ENCODE measurements at regions not wholly inside any gene's neighbourhood (a gene's known extent, or its start where the extent isn't known, plus 50 kb on each side); places are given as distances from the start of the nearest gene placed in this dataset.
"Not testable (repeated sequence)": the region's sequence is repeated elsewhere in the genome, so short reads cannot be mapped to it uniquely, and the experiment has no call there.

- H3K27me3 Mint-ChIP-seq: peaks cover 2% of the 10 kb centered on the region
- H3K4me3 Mint-ChIP-seq: no peak overlapping the region
- no peak overlapping the region for H3K27ac Mint-ChIP-seq
- H3K4me1 Mint-ChIP-seq: peaks cover 2% of the 10 kb centered on the region
- peaks cover 5% of the 10 kb centered on the region for H3K36me3 Mint-ChIP-seq (ENCODE audit: low read depth)
- ATAC-seq: no peak
- H3K9me3 Mint-ChIP-seq: peaks cover 27% of the 10 kb centered on the region
- DNase-seq: no peak
Measured at GRCh38 chr19:20357921-20358320, 190.9 kb downstream of the ZNF486 start.

GRCh38 chr19:20351244-20351643 is 184.2 kb downstream of the ZNF486 start:
- Mint-ChIP-seq H3K4me1 (no peaks in the 10 kb centered on the region), H3K9me3 (peaks cover 4% of the 10 kb centered on the region), H3K27ac (no peak overlapping the region), H3K27me3 (no peaks in the 10 kb centered on the region), H3K36me3 (ENCODE audit: low read depth) (peaks cover 2% of the 10 kb centered on the region), H3K4me3 (no peak overlapping the region)
- no peak for DNase-seq
- ATAC-seq: no peak

- no peaks in the 10 kb centered on the region for H3K9me3 Mint-ChIP-seq
- H3K4me1 Mint-ChIP-seq: no peaks in the 10 kb centered on the region
- DNase-seq (no peak), ATAC-seq (no peak)
- no peaks in the 10 kb centered on the region for H3K36me3 Mint-ChIP-seq (ENCODE audit: low read depth)
- no peaks in the 10 kb centered on the region for H3K27me3 Mint-ChIP-seq
- no peak overlapping the region for H3K27ac Mint-ChIP-seq
- H3K4me3 Mint-ChIP-seq: no peak overlapping the region
Measured at GRCh38 chr19:20349206-20349605, 182.2 kb downstream of the ZNF486 start.

GRCh38 chr19:20339444-20339843 is 172.4 kb downstream of the ZNF486 start:
- Mint-ChIP-seq H3K36me3 (ENCODE audit: low read depth) (no peaks in the 10 kb centered on the region), H3K4me1 (no peaks in the 10 kb centered on the region), H3K27me3 (peaks cover 5% of the 10 kb centered on the region), H3K4me3 (no peak overlapping the region), H3K9me3 (peaks cover 13% of the 10 kb centered on the region), H3K27ac (no peak overlapping the region)
- DNase-seq (no peak), ATAC-seq (no peak)

- Mint-ChIP-seq H3K27ac (no peak overlapping the region), H3K36me3 (ENCODE audit: low read depth) (no peaks in the 10 kb centered on the region), H3K9me3 (peaks cover 13% of the 10 kb centered on the region), H3K27me3 (peaks cover 4% of the 10 kb centered on the region), H3K4me3 (no peak overlapping the region), H3K4me1 (no peaks in the 10 kb centered on the region)
- ATAC-seq (no peak), DNase-seq (no peak)
Measured at GRCh38 chr19:20334760-20335159, 167.7 kb downstream of the ZNF486 start.

- DNase-seq (no peak), ATAC-seq (no peak)
- Mint-ChIP-seq H3K4me1 (no peaks in the 10 kb centered on the region), H3K9me3 (peaks cover 13% of the 10 kb centered on the region), H3K36me3 (ENCODE audit: low read depth) (no peaks in the 10 kb centered on the region), H3K4me3 (no peak overlapping the region), H3K27ac (no peak overlapping the region), H3K27me3 (peaks cover 4% of the 10 kb centered on the region)
Measured at GRCh38 chr19:20333508-20333907, 166.5 kb downstream of the ZNF486 start.

- Mint-ChIP-seq H3K9me3 (peaks cover 6% of the 10 kb centered on the region), H3K36me3 (ENCODE audit: low read depth) (no peaks in the 10 kb centered on the region), H3K4me3 (no peak overlapping the region), H3K4me1 (no peaks in the 10 kb centered on the region), H3K27ac (no peak overlapping the region), H3K27me3 (no peaks in the 10 kb centered on the region)
- DNase-seq (no peak), ATAC-seq (peak; percentile 20)
Measured at GRCh38 chr19:20325151-20325550, 158.1 kb downstream of the ZNF486 start.

- DNase-seq (no peak), ATAC-seq (no peak)
- H3K27ac Mint-ChIP-seq: no peak overlapping the region
- no peaks in the 10 kb centered on the region for H3K27me3 Mint-ChIP-seq
- no peak overlapping the region for H3K4me3 Mint-ChIP-seq
- no peaks in the 10 kb centered on the region for H3K4me1 Mint-ChIP-seq
- H3K36me3 Mint-ChIP-seq (ENCODE audit: low read depth): no peaks in the 10 kb centered on the region
- H3K9me3 Mint-ChIP-seq: peaks cover 6% of the 10 kb centered on the region
Measured at GRCh38 chr19:20321139-20321763, 154.2 kb downstream of the ZNF486 start.

- Mint-ChIP-seq H3K36me3 (ENCODE audit: low read depth) (no peaks in the 10 kb centered on the region), H3K27ac (no peak overlapping the region), H3K4me1 (no peaks in the 10 kb centered on the region), H3K27me3 (no peaks in the 10 kb centered on the region), H3K9me3 (peaks cover 6% of the 10 kb centered on the region), H3K4me3 (no peak overlapping the region)
- ATAC-seq (no peak), DNase-seq (no peak)
Measured at GRCh38 chr19:20320191-20320590, 153.2 kb downstream of the ZNF486 start.

- peaks cover 6% of the 10 kb centered on the region for H3K9me3 Mint-ChIP-seq
- no peaks in the 10 kb centered on the region for H3K4me1 Mint-ChIP-seq
- no peak overlapping the region for H3K27ac Mint-ChIP-seq
- ATAC-seq: no peak
- no peaks in the 10 kb centered on the region for H3K36me3 Mint-ChIP-seq (ENCODE audit: low read depth)
- no peak for DNase-seq
- no peak overlapping the region for H3K4me3 Mint-ChIP-seq
- no peaks in the 10 kb centered on the region for H3K27me3 Mint-ChIP-seq
Measured at GRCh38 chr19:20318616-20319015, 151.6 kb downstream of the ZNF486 start.

- no peak overlapping the region for H3K27ac Mint-ChIP-seq
- no peaks in the 10 kb centered on the region for H3K9me3 Mint-ChIP-seq
- no peaks in the 10 kb centered on the region for H3K4me1 Mint-ChIP-seq
- no peak overlapping the region for H3K4me3 Mint-ChIP-seq
- no peaks in the 10 kb centered on the region for H3K36me3 Mint-ChIP-seq (ENCODE audit: low read depth)
- no peak for ATAC-seq
- H3K27me3 Mint-ChIP-seq: no peaks in the 10 kb centered on the region
- DNase-seq: no peak
Measured at GRCh38 chr19:20315543-20315942, 148.5 kb downstream of the ZNF486 start.

- DNase-seq: no peak
- Mint-ChIP-seq H3K4me3 (no peak overlapping the region), H3K9me3 (peaks cover 4% of the 10 kb centered on the region), H3K4me1 (no peaks in the 10 kb centered on the region), H3K27ac (no peak overlapping the region), H3K36me3 (ENCODE audit: low read depth) (no peaks in the 10 kb centered on the region), H3K27me3 (no peaks in the 10 kb centered on the region)
- no peak for ATAC-seq
Measured at GRCh38 chr19:20313894-20314293, 146.9 kb downstream of the ZNF486 start.

GRCh38 chr19:20307127-20307526 is 140.1 kb downstream of the ZNF486 start:
- ATAC-seq: no peak
- peaks cover 4% of the 10 kb centered on the region for H3K9me3 Mint-ChIP-seq
- H3K36me3 Mint-ChIP-seq (ENCODE audit: low read depth): no peaks in the 10 kb centered on the region
- H3K27me3 Mint-ChIP-seq: no peaks in the 10 kb centered on the region
- H3K4me3 Mint-ChIP-seq: no peak overlapping the region
- no peak for DNase-seq
- no peaks in the 10 kb centered on the region for H3K4me1 Mint-ChIP-seq
- no peak overlapping the region for H3K27ac Mint-ChIP-seq

GRCh38 chr19:20296314-20296713 is 129.3 kb downstream of the ZNF486 start:
- not testable (repeated sequence) for H3K4me1 Mint-ChIP-seq; H3K36me3 Mint-ChIP-seq (ENCODE audit: low read depth); ATAC-seq; H3K9me3 Mint-ChIP-seq; H3K27me3 Mint-ChIP-seq; DNase-seq; H3K27ac Mint-ChIP-seq; H3K4me3 Mint-ChIP-seq

GRCh38 chr19:20294181-20294580 is 127.2 kb downstream of the ZNF486 start:
- H3K27me3 Mint-ChIP-seq: no peaks in the 10 kb centered on the region
- H3K9me3 Mint-ChIP-seq: no peaks in the 10 kb centered on the region
- H3K27ac Mint-ChIP-seq: no peak overlapping the region
- H3K36me3 Mint-ChIP-seq (ENCODE audit: low read depth): no peaks in the 10 kb centered on the region
- DNase-seq: no peak
- no peak for ATAC-seq
- no peaks in the 10 kb centered on the region for H3K4me1 Mint-ChIP-seq
- no peak overlapping the region for H3K4me3 Mint-ChIP-seq

GRCh38 chr19:20292520-20292919 is 125.5 kb downstream of the ZNF486 start:
- not testable (repeated sequence) for DNase-seq; H3K36me3 Mint-ChIP-seq (ENCODE audit: low read depth); H3K27me3 Mint-ChIP-seq; H3K9me3 Mint-ChIP-seq; H3K27ac Mint-ChIP-seq; H3K4me1 Mint-ChIP-seq; H3K4me3 Mint-ChIP-seq; ATAC-seq

Data from activated naive CD8-positive, alpha-beta T cell treated with anti-CD3 and anti-CD28 coated beads, Interleukin-2, amount 50 U/mL, for 24 hours (primary cell).